Fibroblast of lung (primary cell): ENCODE measurements at regions not wholly inside any gene's neighbourhood (a gene's known extent, or its start where the extent isn't known, plus 50 kb on each side); places are given as distances from the start of the nearest gene placed in this dataset.

ENCODE experiments used
- EZH2 ChIP-seq: IDR thresholded peaks from 2 replicates; pipeline ENCODE4 v1.5.1; 2012; ENCODE audit warnings: low read length, control low read depth, mild to moderate bottlenecking; ENCODE audit errors: missing control alignments
- TF ChIP-seq, protein P1 (sequence below), 2 donors: IDR thresholded peaks in 1 of 2; conservative IDR thresholded peaks in 1 of 2; 1 replicate in 1 of 2; 2 replicates in 1 of 2; pipeline ENCODE4 v1.5.1; 2011 to 2012; ENCODE audit warnings: low read length in 2 of 2, control low read depth in 1 of 2, inconsistent platforms in 1 of 2, low read depth in 1 of 2, mild to moderate bottlenecking in 1 of 2

DNA sequence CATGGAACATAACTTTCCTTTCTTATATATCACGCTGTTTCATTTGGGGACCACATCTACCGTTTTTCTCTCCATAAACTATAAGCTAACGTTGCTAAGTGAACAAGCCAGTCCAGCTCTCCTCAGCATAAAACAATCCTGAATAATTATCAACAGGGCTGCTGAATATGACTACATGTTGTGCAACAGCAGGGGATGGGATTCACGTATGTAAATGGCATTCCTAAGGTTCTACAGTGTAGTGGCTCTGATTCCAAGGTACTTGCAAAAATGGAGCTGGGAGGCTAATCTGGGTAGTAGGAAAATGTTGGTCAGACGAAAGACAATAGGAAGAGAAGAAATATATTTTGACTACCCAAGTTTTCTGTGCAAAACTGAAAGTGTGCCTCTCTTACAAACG lies 262.8 kb downstream of the RWDD3 start:
- TF ChIP-seq, protein P1, sequence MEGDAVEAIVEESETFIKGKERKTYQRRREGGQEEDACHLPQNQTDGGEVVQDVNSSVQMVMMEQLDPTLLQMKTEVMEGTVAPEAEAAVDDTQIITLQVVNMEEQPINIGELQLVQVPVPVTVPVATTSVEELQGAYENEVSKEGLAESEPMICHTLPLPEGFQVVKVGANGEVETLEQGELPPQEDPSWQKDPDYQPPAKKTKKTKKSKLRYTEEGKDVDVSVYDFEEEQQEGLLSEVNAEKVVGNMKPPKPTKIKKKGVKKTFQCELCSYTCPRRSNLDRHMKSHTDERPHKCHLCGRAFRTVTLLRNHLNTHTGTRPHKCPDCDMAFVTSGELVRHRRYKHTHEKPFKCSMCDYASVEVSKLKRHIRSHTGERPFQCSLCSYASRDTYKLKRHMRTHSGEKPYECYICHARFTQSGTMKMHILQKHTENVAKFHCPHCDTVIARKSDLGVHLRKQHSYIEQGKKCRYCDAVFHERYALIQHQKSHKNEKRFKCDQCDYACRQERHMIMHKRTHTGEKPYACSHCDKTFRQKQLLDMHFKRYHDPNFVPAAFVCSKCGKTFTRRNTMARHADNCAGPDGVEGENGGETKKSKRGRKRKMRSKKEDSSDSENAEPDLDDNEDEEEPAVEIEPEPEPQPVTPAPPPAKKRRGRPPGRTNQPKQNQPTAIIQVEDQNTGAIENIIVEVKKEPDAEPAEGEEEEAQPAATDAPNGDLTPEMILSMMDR (conservative IDR thresholded peaks at IDR 0.05 in 1 of 2, IDR thresholded peaks at IDR 0.05 in 1 of 2; ENCODE audit: low read depth in 1 of 2, low read length in 2 of 2) = no peak
- no peak for TF ChIP-seq EZH2
